NB4 (cell line): ENCODE measurements at regions not wholly inside any gene's neighbourhood (a gene's known extent, or its start where the extent isn't known, plus 50 kb on each side); places are given as distances from the start of the nearest gene placed in this dataset.

Experiments used
- DNase-seq: peaks from one replicate; pipeline ENCODE4 v3.0.0; 2010; ENCODE audit warnings: low read depth
- H3K4me3 ChIP-seq: one replicate; pipeline ENCODE4 v1.5.1; 2011; ENCODE audit warnings: mild to moderate bottlenecking, low read depth, low read length, moderate library complexity
- CTCF ChIP-seq: IDR thresholded peaks from one replicate; pipeline ENCODE4 v1.5.1; 2012; ENCODE audit warnings: low read depth, low read length
- MAX ChIP-seq: IDR thresholded peaks from 2 replicates; pipeline ENCODE4 v1.6.1; 2011; ENCODE audit warnings: low read depth, low read length
- MYC ChIP-seq: IDR thresholded peaks from 2 replicates; pipeline ENCODE4 v1.6.1; 2011; ENCODE audit warnings: low read depth, low read length
- POLR2A ChIP-seq: IDR thresholded peaks from 2 replicates; pipeline ENCODE4 v1.6.1; 2011; ENCODE audit warnings: mild to moderate bottlenecking; ENCODE audit not compliant: insufficient read length; ENCODE audit errors: extremely low read depth

DNA sequence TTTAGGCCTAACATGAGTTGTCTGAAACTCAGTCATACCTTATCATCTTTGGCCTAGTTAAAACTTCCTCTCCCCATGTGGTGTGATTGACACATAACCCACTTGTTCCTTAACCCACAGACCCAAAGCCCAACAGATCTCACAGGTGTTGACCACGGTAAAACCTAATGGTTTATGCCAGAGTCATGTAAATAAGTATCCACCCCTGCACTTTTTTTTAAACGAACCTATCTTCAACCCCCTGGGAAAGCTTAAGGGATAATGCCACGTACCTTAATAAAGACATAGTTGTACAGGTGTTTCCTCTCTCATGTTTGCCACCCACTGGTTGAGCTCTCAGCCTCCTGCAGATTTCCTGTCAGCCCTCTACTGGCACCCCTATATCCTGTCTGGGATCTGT, 709.3 kb upstream of the CCDC179 start:
- DNase-seq = no peak
- TF ChIP-seq MAX (no peak), CTCF (no peak), MYC (no peak)
- H3K4me3 ChIP-seq = no peak overlapping the region

DNA sequence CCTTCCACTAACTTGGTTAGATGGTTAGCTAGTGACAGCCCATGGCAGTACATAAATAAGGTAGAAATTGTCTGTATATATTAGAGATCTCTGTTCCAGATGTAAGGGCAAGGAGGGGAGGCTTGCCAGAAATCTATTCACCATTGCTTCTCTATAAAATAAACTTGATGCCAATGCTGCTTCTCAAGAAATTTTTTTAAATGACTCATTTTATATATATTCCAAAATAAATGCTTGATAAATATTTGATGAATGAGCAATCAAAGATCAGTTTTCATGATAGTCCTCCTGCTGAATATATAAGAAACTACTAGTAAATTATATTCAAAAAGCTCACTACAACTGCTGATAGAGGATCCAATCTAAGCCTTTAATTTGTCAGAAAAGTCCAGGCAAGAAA, 710.6 kb upstream of the CCDC179 start:
- no peak for TF ChIP-seq CTCF
- H3K4me3 ChIP-seq = no peak overlapping the region
- no peak for DNase-seq

GRCh38 chr11:23573429-23573828, 713.2 kb upstream of the CCDC179 start:
- TF ChIP-seq CTCF (no peak), MYC (no peak), POLR2A (no peak), MAX (no peak)
- no peak overlapping the region for H3K4me3 ChIP-seq
- no peak for DNase-seq

DNA sequence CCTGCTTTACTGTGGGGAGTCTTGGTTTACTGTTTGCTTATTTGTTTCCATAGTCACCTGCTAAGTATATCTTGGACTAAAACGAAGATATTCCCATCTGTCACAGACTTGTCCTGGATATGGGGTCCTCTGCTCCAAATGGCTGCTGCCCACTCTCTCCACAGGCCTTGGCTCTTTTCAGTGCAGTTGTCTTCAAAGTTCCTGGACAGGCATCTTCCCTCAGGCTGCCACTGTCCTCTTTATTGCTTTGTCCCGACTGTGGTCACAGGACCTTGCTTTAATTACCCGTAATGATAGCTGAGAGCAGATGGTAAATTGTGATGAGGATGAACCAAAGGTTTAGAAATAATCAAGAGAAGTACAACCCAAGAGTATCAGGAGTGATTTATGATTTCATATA, 713.9 kb upstream of the CCDC179 start:
- TF ChIP-seq POLR2A = no peak
- no peak for TF ChIP-seq CTCF
- no peak for TF ChIP-seq MYC
- TF ChIP-seq MAX = no peak
- no peak overlapping the region for H3K4me3 ChIP-seq
- no peak for DNase-seq

- DNase-seq = no peak
- TF ChIP-seq MAX (no peak), POLR2A (no peak), CTCF (no peak), MYC (no peak)
- no peak overlapping the region for H3K4me3 ChIP-seq
These were observed 717.0 kb upstream of the CCDC179 start for GRCh38 chr11:23577296-23577695.

GRCh38 chr11:23585416-23586104, 725.3 kb upstream of the CCDC179 start:
- no peak for TF ChIP-seq MYC
- no peak for TF ChIP-seq MAX
- no peak for TF ChIP-seq CTCF
- no peak for TF ChIP-seq POLR2A
- no peak for DNase-seq
- H3K4me3 ChIP-seq = no peak overlapping the region
